HG03460 (cell line): ENCODE measurements at regions not wholly inside any gene's neighbourhood (a gene's known extent, or its start where the extent isn't known, plus 50 kb on each side); places are given as distances from the start of the nearest gene placed in this dataset.

Experiments used
- ATAC-seq: cut with Tn5 transposase; IDR thresholded peaks from one replicate; pipeline ENCODE4 v1.9.1; 2021; ENCODE audit not compliant: unreplicated experiment

- ATAC-seq, result no peak
These were observed 51.0 kb downstream of the FAT4 start for GRCh38 chr4:125365731-125366130.

GRCh38 chr4:125368146-125368545 lies 53.4 kb downstream of the FAT4 start:
- no peak for ATAC-seq

GRCh38 chr4:125368671-125369081 lies 53.9 kb downstream of the FAT4 start:
- no peak for ATAC-seq

- no peak for ATAC-seq
These were observed 54.3 kb downstream of the FAT4 start for GRCh38 chr4:125369098-125369497.

GRCh38 chr4:125370478-125370877 lies 55.7 kb downstream of the FAT4 start:
- no peak for ATAC-seq

- no peak for ATAC-seq
These were observed 68.2 kb downstream of the FAT4 start for GRCh38 chr4:125382995-125383394.

GRCh38 chr4:125387770-125388169 lies 73.0 kb downstream of the FAT4 start:
- no peak for ATAC-seq

- no peak for ATAC-seq
These were observed 73.9 kb downstream of the FAT4 start for GRCh38 chr4:125388613-125389012.

GRCh38 chr4:125389713-125390112 lies 75.0 kb downstream of the FAT4 start:
- ATAC-seq, result no peak

- ATAC-seq, result no peak
These were observed 75.4 kb downstream of the FAT4 start for GRCh38 chr4:125390126-125390525.

- no peak for ATAC-seq
These were observed 76.0 kb downstream of the FAT4 start for GRCh38 chr4:125390727-125391126.

- ATAC-seq, result no peak
These were observed 77.9 kb downstream of the FAT4 start for GRCh38 chr4:125392694-125393093.

GRCh38 chr4:125393825-125394224 lies 79.1 kb downstream of the FAT4 start:
- ATAC-seq, result no peak

GRCh38 chr4:125397226-125397625 lies 82.5 kb downstream of the FAT4 start:
- no peak for ATAC-seq

- ATAC-seq, result no peak
These were observed 83.7 kb downstream of the FAT4 start for GRCh38 chr4:125398263-125399002.

GRCh38 chr4:125400756-125401155 lies 86.0 kb downstream of the FAT4 start:
- no peak for ATAC-seq

- no peak for ATAC-seq
These were observed 87.0 kb downstream of the FAT4 start for GRCh38 chr4:125401784-125402183.

- no peak for ATAC-seq
These were observed 105.8 kb downstream of the FAT4 start for GRCh38 chr4:125420526-125420925.

- no peak for ATAC-seq
These were observed 106.8 kb downstream of the FAT4 start for GRCh38 chr4:125421547-125421946.

GRCh38 chr4:125423124-125423523 lies 108.4 kb downstream of the FAT4 start:
- ATAC-seq, result no peak

GRCh38 chr4:125428832-125429231 lies 114.1 kb downstream of the FAT4 start:
- no peak for ATAC-seq

GRCh38 chr4:125430086-125430485 lies 115.3 kb downstream of the FAT4 start:
- no peak for ATAC-seq

- no peak for ATAC-seq
These were observed 117.3 kb downstream of the FAT4 start for GRCh38 chr4:125432078-125432477.
